H1 (cell line): ENCODE measurements at regions not wholly inside any gene's neighbourhood (a gene's known extent, or its start where the extent isn't known, plus 50 kb on each side); places are given as distances from the start of the nearest gene placed in this dataset.

ENCODE experiments used
- CTCF ChIA-PET: fragments of 300-600 bp; sonication (Branson Sonifier 250); formaldehyde crosslinking; loops from one replicate; lab custom pipeline; 2021; ENCODE audit not compliant: partially characterized antibody; lab: Charles Lee
- POLR2A ChIA-PET: fragments of 300-600 bp; sonication (Branson Sonifier 250); formaldehyde crosslinking; loops from one replicate; lab custom pipeline; 2021; ENCODE audit warnings: inconsistent platforms; ENCODE audit not compliant: partially characterized antibody; lab: Charles Lee
- DNase-seq, 2 experiments: peaks; one replicate each; pipeline versions ENCODE4 v3.0.0 to v3.0.0-alpha.2; 2010 to 2022; ENCODE audit warnings: low spot score in 2 of 2, low read depth in 1 of 2, mixed read lengths in 1 of 2
- FAIRE-seq: peaks from 2 replicates; lab custom pipeline; 2011; peaks lifted over from hg19 to GRCh38; lab: Jason Lieb, UNC
- H2AFZ ChIP-seq: 2 replicates; pipeline ENCODE4 v1.8.1; 2012; ENCODE audit warnings: low read length, inconsistent platforms
- H2AK5ac ChIP-seq: 2 replicates; pipeline ENCODE4 v1.6.1; 2013; ENCODE audit warnings: low read depth, low read length
- H2BK120ac ChIP-seq: replicated peaks from 2 replicates; pipeline ENCODE3; 2013; ENCODE audit warnings: low read depth, low read length, inconsistent platforms
- H2BK12ac ChIP-seq: 2 replicates; pipeline ENCODE4 v1.6.1; 2013; ENCODE audit warnings: low read depth, low read length
- H2BK15ac ChIP-seq: 2 replicates; pipeline ENCODE4 v1.6.1; 2013; ENCODE audit warnings: low read length
- H2BK20ac ChIP-seq: 2 replicates; pipeline ENCODE4 v1.6.1; 2013; ENCODE audit warnings: low read length
- H2BK5ac ChIP-seq: 2 replicates; pipeline ENCODE4 v1.6.1; 2013; ENCODE audit warnings: low read depth, low read length
- H3K14ac ChIP-seq: 2 replicates; pipeline ENCODE4 v1.6.1; 2013; ENCODE audit warnings: inconsistent platforms; ENCODE audit not compliant: insufficient read length
- H3K18ac ChIP-seq: 2 replicates; pipeline ENCODE4 v1.6.1; 2013; ENCODE audit warnings: low read length; ENCODE audit errors: extremely low read depth
- H3K23ac ChIP-seq: 2 replicates; pipeline ENCODE4 v1.6.1; 2013; ENCODE audit warnings: inconsistent platforms; ENCODE audit not compliant: insufficient read length
- H3K23me2 ChIP-seq: 2 replicates; pipeline ENCODE4 v1.6.1; 2013; ENCODE audit warnings: low read depth, low read length
- H3K27ac ChIP-seq: 2 replicates; pipeline ENCODE4 v1.6.1; 2011; ENCODE audit warnings: low read depth, low read length, inconsistent platforms
- H3K27me3 ChIP-seq, 4 experiments: replicated peaks in 1 of 4; 1 replicate in 1 of 4; 2 replicates in 3 of 4; pipeline versions ENCODE4 v1.6.1 to v1.8.1; 2011 to 2013; ENCODE audit warnings: low read length in 3 of 4, mild to moderate bottlenecking in 3 of 4, inconsistent platforms in 2 of 4, mixed read lengths in 2 of 4, moderate library complexity in 1 of 4; ENCODE audit not compliant: control insufficient read depth in 3 of 4, insufficient read depth in 3 of 4; ENCODE audit errors: extremely low read depth in 1 of 4
- H3K36me3 ChIP-seq, 4 experiments: 2 replicates each; pipeline versions ENCODE4 v1.6.1 to v1.8.1; 2011 to 2013; ENCODE audit warnings: mild to moderate bottlenecking in 4 of 4, low read length in 3 of 4, moderate library complexity in 2 of 4, control low read depth in 1 of 4, inconsistent platforms in 1 of 4; ENCODE audit not compliant: insufficient read depth in 4 of 4, control insufficient read depth in 2 of 4
- H3K4ac ChIP-seq: replicated peaks from 2 replicates; pipeline ENCODE3; 2013; ENCODE audit warnings: low read length, low read depth, mixed read lengths, inconsistent platforms; ENCODE audit not compliant: insufficient read length
- H3K4me1 ChIP-seq, 4 experiments: replicated peaks in 1 of 4; 1 replicate in 1 of 4; 2 replicates in 3 of 4; pipeline versions ENCODE4 v1.6.1 to v1.8.1; 2011 to 2013; ENCODE audit warnings: low read length in 3 of 4, inconsistent platforms in 2 of 4, mixed read lengths in 1 of 4; ENCODE audit not compliant: insufficient read depth in 4 of 4, control insufficient read depth in 3 of 4
- H3K4me2 ChIP-seq, 2 experiments: 2 replicates each; pipeline versions ENCODE4 v1.6.1 to v1.8.1; 2011 to 2013; ENCODE audit warnings: low read depth in 2 of 2, low read length in 2 of 2, control low read depth in 1 of 2, inconsistent platforms in 1 of 2, mild to moderate bottlenecking in 1 of 2; ENCODE audit not compliant: insufficient read depth in 1 of 2
- H3K4me3 ChIP-seq, 4 experiments: fragments of 200-600, 300-600 bp in 1 of 4; sonication (generic), shearing (Covaris generic), sonication (Bioruptor Twin) in 1 of 4; 2 replicates each; pipeline versions ENCODE4 v1.5.1 to v1.8.1; 2011 to 2016; ENCODE audit warnings: low read length in 4 of 4, low read depth in 3 of 4, control low read depth in 2 of 4, inconsistent platforms in 2 of 4, mild to moderate bottlenecking in 2 of 4, mixed read lengths in 1 of 4, moderate library complexity in 1 of 4; ENCODE audit not compliant: insufficient read depth in 2 of 4; ENCODE audit errors: extremely low read depth in 1 of 4
- H3K56ac ChIP-seq: replicated peaks from 2 replicates; pipeline ENCODE3; 2013; ENCODE audit warnings: low read depth, mild to moderate bottlenecking, mixed read lengths, low read length, inconsistent platforms; ENCODE audit not compliant: insufficient read length
- H3K79me1 ChIP-seq: 2 replicates; pipeline ENCODE4 v1.6.1; 2013; ENCODE audit warnings: low read depth, low read length, control low read depth
- H3K79me2 ChIP-seq, 2 experiments: 2 replicates each; pipeline versions ENCODE4 v1.6.1 to v1.8.1; 2012 to 2013; ENCODE audit warnings: low read length in 2 of 2, mild to moderate bottlenecking in 2 of 2, inconsistent platforms in 1 of 2; ENCODE audit not compliant: insufficient read depth in 2 of 2, control insufficient read depth in 1 of 2
- H3K9ac ChIP-seq, 4 experiments: replicated peaks in 1 of 4; 1 replicate in 1 of 4; 2 replicates in 3 of 4; pipeline versions ENCODE4 v1.6.1 to v1.8.1; 2011 to 2013; ENCODE audit warnings: low read depth in 3 of 4, low read length in 3 of 4, control low read depth in 2 of 4, mild to moderate bottlenecking in 2 of 4, moderate library complexity in 2 of 4, inconsistent platforms in 1 of 4; ENCODE audit errors: extremely low read depth in 1 of 4
- H3K9me3 ChIP-seq, 2 experiments: 2 replicates each; pipeline versions ENCODE4 v1.6.1 to v1.8.1; 2012 to 2013; ENCODE audit warnings: mild to moderate bottlenecking in 2 of 2, moderate library complexity in 2 of 2, control low read depth in 1 of 2, inconsistent platforms in 1 of 2, low read depth in 1 of 2, low read length in 1 of 2, mixed read lengths in 1 of 2; ENCODE audit not compliant: insufficient read depth in 2 of 2
- H4K20me1 ChIP-seq, 2 experiments: replicated peaks in 1 of 2; 2 replicates each; pipeline versions ENCODE3 to v1.8.1; 2011 to 2013; ENCODE audit warnings: inconsistent platforms in 2 of 2, low read length in 2 of 2, mild to moderate bottlenecking in 1 of 2; ENCODE audit not compliant: insufficient read depth in 2 of 2, control insufficient read depth in 1 of 2
- H4K5ac ChIP-seq: 2 replicates; pipeline ENCODE4 v1.6.1; 2013; ENCODE audit warnings: low read length, low read depth, mixed read lengths, inconsistent platforms; ENCODE audit not compliant: insufficient read length
- H4K8ac ChIP-seq: 2 replicates; pipeline ENCODE4 v1.8.0; 2013; ENCODE audit warnings: mild to moderate bottlenecking, moderate library complexity, low read length, inconsistent platforms; ENCODE audit not compliant: insufficient read depth; ENCODE audit errors: extremely low read depth
- H4K91ac ChIP-seq: replicated peaks from 2 replicates; pipeline ENCODE3; 2013; ENCODE audit warnings: low read length, mixed read lengths, inconsistent platforms; ENCODE audit not compliant: insufficient read length
- ATF2 ChIP-seq: IDR thresholded peaks from 2 replicates; pipeline ENCODE4 v1.6.1; 2012; ENCODE audit warnings: low read length, inconsistent platforms
- CTBP2 ChIP-seq: IDR thresholded peaks from 2 replicates; pipeline ENCODE4 v1.7.0; 2011; ENCODE audit warnings: borderline replicate concordance, mild to moderate bottlenecking, moderate library complexity, mixed read lengths, low read length; ENCODE audit not compliant: insufficient read depth, insufficient read length
- E2F6 ChIP-seq: IDR thresholded peaks from 2 replicates; pipeline ENCODE4 v1.6.1; 2012; ENCODE audit warnings: inconsistent platforms
- EGR1 ChIP-seq: IDR thresholded peaks from 2 replicates; pipeline ENCODE4 v1.6.1; 2011; ENCODE audit warnings: low read depth, low read length, borderline replicate concordance
- RAD21 ChIP-seq, 2 experiments: IDR thresholded peaks in 1 of 2; conservative IDR thresholded peaks in 1 of 2; 2 replicates each; pipeline ENCODE4 v1.6.1; 2011; ENCODE audit warnings: low read depth in 2 of 2, low read length in 2 of 2, improper control_type of control experiment in 1 of 2, inconsistent platforms in 1 of 2, mild to moderate bottlenecking in 1 of 2, moderate library complexity in 1 of 2
- SP1 ChIP-seq: IDR thresholded peaks from 2 replicates; pipeline ENCODE4 v1.6.1; 2011; ENCODE audit warnings: low read depth, low read length
- USF2 ChIP-seq: IDR thresholded peaks from 2 replicates; pipeline ENCODE4 v1.6.1; 2011; ENCODE audit warnings: low read length, improper control_type of control experiment
- WGBS, 2 experiments: shearing (Covaris generic) in 1 of 2; methylation state at CpG; one replicate each; pipeline versions ENCODE4 v1.1.6 to v1.1.7; 2013 to 2015; ENCODE audit warnings: low lambda C conversion rate in 2 of 2, mixed read lengths in 2 of 2, inconsistent platforms in 1 of 2, low coverage in 1 of 2, missing lambda C conversion rate in 1 of 2; ENCODE audit not compliant: insufficient replicate concordance in 2 of 2, insufficient coverage in 1 of 2, insufficient read length in 1 of 2; ENCODE audit errors: extremely low coverage in 1 of 2, missing lambda C conversion rate in 1 of 2; 5-methylcytosine and 5-hydroxymethylcytosine counted together

GRCh38 chr2:136055929-136056688, 61.8 kb downstream of the CXCR4 start:
- Histone ChIP-seq H2BK12ac (no peak overlapping the region), H2AFZ (no peak overlapping the region), H2BK20ac (no peak overlapping the region), H4K91ac (no peak overlapping the region), H3K9me3 (no peaks in the 10 kb centered on the region), H4K8ac (no peak overlapping the region), H4K5ac (no peak overlapping the region), H3K9ac (no peak overlapping the region), H3K23me2 (no peaks in the 10 kb centered on the region), H3K56ac (no peak overlapping the region), H3K4ac (no peak overlapping the region), H3K79me2 (no peaks in the 10 kb centered on the region), H3K4me3 (no peak overlapping the region), H2BK120ac (no peak overlapping the region), H3K23ac (no peak overlapping the region), H3K36me3 (no peaks in the 10 kb centered on the region), H3K79me1 (no peaks in the 10 kb centered on the region), H3K14ac (no peak overlapping the region), H4K20me1 (no peaks in the 10 kb centered on the region), H2BK15ac (no peak overlapping the region), H3K27ac (no peak overlapping the region), H2AK5ac (no peak overlapping the region), H2BK5ac (no peak overlapping the region), H3K4me1 (no peaks in the 10 kb centered on the region; a peak in 1 of 7 replicates), H3K27me3 (no peaks in the 10 kb centered on the region), H3K4me2 (no peak overlapping the region), H3K18ac (no peak overlapping the region)
- 95% methylated on average over 6 of the region's 6 CpGs; no CpG with 5 or more reads in 1 of the 2 experiments for WGBS, 2 experiments
- DNase-seq: no peak
- no peak for FAIRE-seq
- ChIA-PET POLR2A (interaction anchor here (1.2 kb wide), 1 partner anchor 8 kb away, joined by 4 read pairs; no protein-coding TSS in a partner anchor), CTCF (interaction anchor here (0.7 to 1.3 kb wide), 3 partner anchors 25 to 258 kb away, joined by 3 read pairs; no protein-coding TSS in a partner anchor)
- no peak for TF ChIP-seq ATF2
- no peak for TF ChIP-seq E2F6
- no peak for TF ChIP-seq EGR1
- no peak for TF ChIP-seq RAD21 (IDR thresholded peaks at IDR 0.05 in 1 of 2, conservative IDR thresholded peaks at IDR 0.05 in 1 of 2; ENCODE audit: low read depth in 2 of 2, low read length in 2 of 2)
- TF ChIP-seq USF2: no peak
- no peak for TF ChIP-seq CTBP2
- TF ChIP-seq SP1: no peak
